Esophagus muscularis mucosa (tissue), 4 donors: ENCODE measurements at regions not wholly inside any gene's neighbourhood (a gene's known extent, or its start where the extent isn't known, plus 50 kb on each side); places are given as distances from the start of the nearest gene placed in this dataset.

ENCODE experiments used
- CTCF ChIP-seq, 3 experiments: fragments of 200-600 bp in 2 of 3; fragments of 450-650 bp in 1 of 3; sonication (generic) in 2 of 3; IDR thresholded peaks; one replicate each; pipeline ENCODE4 v1.5.1; 2017 to 2019; ENCODE audit warnings: antibody characterized with exemption in 3 of 3, mild to moderate bottlenecking in 2 of 3, moderate library complexity in 1 of 3
- EP300 ChIP-seq: sonication (generic); formaldehyde crosslinking; IDR thresholded peaks from one replicate; pipeline ENCODE4 v1.6.1; 2017; ENCODE audit warnings: antibody characterized with exemption
- POLR2A ChIP-seq: fragments of 450-650 bp; IDR thresholded peaks from one replicate; pipeline ENCODE4 v1.6.1; 2017; ENCODE audit warnings: antibody characterized with exemption, moderate library complexity, mild to moderate bottlenecking, low read depth
- POLR2AphosphoS5 ChIP-seq, 2 donors: sonication (generic); formaldehyde crosslinking; IDR thresholded peaks; one replicate each; pipeline ENCODE4 v1.6.1; 2017; ENCODE audit warnings: antibody characterized with exemption in 2 of 2

DNA sequence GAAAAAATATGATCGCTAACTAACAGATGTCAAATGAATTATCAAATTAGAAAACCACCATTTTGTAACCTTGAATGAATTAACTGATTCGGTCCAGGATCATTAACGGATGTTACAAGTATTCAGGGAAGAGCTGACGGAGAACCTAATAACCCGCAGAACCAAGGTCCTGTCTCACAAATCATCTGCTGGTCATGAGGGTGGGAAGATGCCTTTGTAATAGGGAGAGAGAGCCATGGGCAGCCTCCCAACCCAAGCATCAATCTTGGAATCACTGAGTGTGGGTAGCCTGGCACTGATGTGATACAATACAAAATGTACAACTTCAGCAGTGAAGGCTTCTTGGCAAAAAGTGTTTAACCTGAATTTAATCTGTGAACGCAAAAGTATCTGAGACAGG, 89.6 kb upstream of the CLDN14 start:
- no peak for TF ChIP-seq CTCF (IDR thresholded peaks at IDR 0.05)
- no peak for TF ChIP-seq POLR2AphosphoS5 (IDR thresholded peaks at IDR 0.05)
- no peak for TF ChIP-seq POLR2A
- no peak for TF ChIP-seq EP300
